ENCODE measurements at regions not wholly inside any gene's neighbourhood (a gene's known extent, or its start where the extent isn't known, plus 50 kb on each side); places are given as distances from the start of the nearest gene placed in this dataset.
A peak's percentile ranks its signal among the peaks of the same experiment; 100 is the strongest.

DNA sequence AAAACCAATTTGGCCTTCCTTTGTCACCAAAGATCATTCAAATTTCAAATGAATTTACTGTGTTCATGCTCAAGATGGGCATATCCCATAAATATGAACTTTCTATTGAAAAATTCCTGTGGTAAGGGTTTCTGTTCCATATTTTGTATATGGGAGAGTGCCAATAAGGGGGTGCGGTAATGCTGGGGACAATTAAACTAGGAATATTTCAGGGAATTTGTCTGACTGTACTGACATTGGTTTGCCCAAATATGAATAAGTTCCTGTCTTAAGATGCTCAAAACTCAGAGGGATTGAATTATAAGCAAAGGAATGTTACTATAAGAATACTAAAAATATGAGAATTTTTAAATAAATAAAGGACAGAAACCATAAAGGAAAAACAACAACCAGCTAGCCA is 553.0 kb upstream of the MARCKS start:
- DNase-seq = no peak

DNA sequence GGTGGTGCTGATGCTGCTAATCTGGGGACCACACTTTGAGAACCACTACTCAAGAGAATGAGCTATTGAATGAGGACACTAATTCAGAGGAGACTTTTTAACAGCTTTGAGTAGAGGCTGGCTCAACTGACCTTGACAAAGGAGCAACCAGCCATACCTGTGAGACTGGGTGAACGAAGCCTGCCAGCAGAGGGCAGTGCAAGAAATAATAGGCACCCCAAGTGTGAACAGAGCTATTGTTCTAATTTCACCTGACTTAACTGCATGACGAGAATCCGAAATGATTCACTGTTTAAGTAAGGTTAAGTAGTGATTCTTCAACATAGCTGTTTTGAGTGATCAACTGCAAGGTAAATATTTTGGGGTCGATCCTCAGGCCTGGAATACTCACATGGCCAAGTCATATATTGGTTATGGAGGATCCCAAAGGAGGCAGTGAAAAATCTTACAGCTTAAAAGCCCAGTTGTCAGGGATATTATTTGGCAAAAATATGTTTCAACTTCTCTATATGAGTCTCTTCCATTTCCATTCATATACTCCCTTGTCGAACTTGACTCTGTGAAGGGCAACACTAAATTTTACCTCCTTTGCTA is 550.5 kb upstream of the MARCKS start:
- peak; percentile 46 for DNase-seq

DNA sequence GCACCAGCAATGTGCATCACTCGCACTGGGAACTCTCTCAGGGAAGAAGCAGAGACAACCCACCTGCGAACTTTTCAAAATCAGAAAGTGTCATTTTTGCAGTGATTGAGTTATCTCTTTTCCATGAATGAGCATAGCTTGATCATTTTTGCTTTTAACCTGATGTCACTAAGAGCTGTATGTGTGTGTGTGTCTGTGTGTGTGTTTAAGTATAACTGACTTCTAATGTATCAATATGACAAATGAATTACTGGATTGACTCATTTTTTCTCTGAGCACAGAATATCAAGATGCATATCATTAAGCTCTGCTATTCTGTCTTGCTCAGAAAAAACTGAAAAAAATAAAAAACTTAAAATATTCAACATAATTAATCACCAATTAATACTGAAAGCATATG is 548.9 kb upstream of the MARCKS start:
- no peak for DNase-seq

DNA sequence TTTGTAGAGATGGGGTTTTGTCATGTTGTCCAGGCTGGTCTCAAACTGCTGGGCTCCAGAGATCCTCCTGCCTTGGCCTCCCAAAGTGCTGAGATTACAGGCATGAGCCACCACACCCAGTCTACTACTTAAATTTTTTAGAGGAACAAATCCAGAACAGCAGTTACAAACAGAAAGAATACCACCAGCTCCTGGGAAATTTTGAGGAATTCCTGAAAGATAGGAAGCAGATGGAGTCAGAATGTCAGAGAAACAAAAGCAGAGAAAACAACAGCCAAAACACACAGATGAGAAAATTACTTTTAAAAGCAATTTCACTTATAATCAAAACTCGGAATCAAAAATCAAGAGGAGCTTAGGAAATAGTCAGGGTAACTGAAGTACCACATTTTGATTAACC is 543.3 kb upstream of the MARCKS start:
- DNase-seq = no peak

DNA sequence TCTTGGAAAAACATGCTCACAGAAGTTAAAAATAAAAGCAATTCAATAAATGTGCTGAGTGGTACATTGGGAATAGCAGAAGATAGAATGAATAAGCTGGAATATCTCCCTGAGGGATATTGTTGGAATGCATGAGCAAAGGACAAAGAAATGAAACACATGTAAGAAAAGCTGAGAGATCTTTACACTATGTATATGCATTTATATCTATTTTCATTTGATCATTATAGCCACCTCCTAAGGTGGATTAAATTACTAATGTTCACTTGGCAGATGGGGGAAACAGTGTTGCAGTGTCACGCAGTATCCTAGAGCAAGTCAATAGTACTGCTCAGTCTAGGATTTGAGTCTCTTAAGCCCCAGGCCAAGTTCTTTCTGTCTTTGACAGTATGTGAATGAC is 542.0 kb upstream of the MARCKS start:
- no peak for DNase-seq

DNA sequence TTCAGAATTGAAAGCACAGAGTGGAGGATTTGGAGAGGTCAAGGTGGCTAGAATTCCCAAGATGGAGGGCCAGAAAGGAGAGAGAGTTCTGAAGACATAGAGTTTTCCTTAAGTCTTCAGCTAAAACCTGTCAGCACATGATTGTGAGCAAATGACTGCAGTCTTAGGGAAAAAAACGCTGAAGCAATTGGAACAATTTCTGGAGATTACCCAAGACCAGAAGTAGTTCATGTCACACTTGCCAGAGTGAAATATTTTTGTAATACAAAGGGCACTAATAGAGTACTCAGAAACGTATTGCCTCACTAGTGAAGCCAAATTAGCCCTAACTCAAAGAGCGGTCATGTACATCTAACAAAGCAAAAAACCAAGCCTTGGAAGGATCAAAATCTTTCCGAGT is 541.3 kb upstream of the MARCKS start:
- DNase-seq = no peak

DNA sequence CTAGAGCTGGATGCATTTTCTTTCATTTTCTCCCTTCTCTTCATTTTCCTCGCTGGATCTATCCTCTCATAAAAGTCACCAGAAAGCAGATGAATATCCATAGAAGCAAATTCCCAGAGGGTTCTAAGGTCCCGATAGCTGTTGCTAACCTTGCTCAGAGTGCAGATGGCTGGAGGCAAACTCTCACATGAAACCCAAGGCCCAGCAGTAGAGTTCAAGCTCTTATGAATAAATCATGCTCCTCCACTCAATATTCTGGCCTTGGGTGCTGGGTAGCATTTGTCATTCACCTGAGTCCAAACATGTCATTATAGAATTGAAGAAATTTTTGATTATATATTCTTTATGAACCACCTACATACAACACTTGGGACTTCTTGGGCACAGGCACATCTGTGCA is 539.7 kb upstream of the MARCKS start:
- DNase-seq = no peak

DNA sequence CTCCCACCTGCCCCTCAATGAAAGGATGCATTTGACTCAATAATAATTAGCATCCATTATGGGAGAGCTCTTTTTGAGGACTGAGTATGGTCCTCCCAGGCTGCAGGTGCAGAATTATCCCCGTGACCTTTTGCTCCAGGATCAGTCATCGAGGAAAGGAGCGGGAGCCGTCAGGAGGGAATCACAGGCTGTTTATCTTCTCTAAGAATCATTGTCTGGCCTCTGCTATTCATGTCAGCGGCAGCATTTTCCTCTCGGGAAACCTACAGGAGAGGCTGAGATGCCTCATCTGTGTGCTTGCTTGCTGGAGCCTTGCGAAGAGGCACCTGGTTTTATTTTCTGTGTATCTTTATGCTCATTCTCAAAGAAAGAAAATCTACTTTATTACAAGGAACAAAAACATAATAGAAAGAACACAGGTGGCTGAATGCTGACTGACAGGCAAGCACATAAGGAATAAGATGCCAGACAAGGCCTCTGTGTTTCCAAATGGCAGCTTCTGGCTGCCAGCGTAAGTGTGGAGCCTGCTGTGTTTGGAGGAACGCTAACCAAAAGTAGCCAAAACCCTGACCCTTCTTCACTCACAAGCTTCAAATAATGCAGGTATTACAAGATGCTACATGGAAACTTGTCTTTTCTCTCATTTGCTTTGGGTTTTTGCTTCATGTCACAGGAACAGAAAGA is 539.1 kb upstream of the MARCKS start:
- no peak for DNase-seq

GRCh38 chr6:113318575-113318917 is 538.6 kb upstream of the MARCKS start:
- peak; percentile 21 for DNase-seq

DNA sequence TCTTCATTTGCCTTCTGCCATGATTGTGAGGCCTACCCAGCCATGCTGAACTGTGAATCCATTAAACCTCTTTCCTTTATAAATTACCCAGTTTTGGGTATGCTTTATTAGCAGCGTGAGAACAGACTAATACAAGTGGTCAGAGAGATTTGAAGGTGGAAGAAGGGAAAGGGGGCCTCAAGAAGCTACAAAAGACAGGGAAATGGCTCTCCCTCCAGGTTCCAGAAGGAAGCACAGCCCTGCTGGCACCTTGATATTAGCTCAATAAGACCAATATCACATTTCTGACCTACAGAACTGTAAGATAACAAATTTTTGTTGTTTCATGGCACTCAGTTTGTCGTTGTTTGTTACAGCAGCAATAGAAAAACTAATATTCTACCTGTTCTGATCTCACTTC is 536.5 kb upstream of the MARCKS start:
- DNase-seq = no peak

DNA sequence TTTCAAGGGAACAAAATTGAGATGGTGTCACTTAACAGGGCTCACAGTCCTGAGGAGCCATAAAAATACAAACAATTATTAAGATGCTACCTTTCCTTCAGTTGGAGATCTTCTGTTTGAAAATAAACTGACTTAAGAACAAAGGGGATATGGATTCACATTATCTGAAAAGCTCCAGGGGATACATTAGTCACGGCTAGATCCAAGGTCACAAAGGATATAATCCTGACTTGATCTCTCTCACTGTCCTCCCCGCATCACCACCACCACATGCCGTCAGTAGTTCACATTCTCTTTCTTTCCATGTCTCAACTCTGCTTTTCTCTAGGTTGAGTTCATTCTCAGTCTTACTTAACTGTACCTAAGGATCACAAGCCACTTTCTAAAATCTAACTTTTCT is 530.4 kb upstream of the MARCKS start:
- DNase-seq = no peak

GRCh38 chr6:113328886-113329381 is 528.2 kb upstream of the MARCKS start:
- DNase-seq = no peak

DNA sequence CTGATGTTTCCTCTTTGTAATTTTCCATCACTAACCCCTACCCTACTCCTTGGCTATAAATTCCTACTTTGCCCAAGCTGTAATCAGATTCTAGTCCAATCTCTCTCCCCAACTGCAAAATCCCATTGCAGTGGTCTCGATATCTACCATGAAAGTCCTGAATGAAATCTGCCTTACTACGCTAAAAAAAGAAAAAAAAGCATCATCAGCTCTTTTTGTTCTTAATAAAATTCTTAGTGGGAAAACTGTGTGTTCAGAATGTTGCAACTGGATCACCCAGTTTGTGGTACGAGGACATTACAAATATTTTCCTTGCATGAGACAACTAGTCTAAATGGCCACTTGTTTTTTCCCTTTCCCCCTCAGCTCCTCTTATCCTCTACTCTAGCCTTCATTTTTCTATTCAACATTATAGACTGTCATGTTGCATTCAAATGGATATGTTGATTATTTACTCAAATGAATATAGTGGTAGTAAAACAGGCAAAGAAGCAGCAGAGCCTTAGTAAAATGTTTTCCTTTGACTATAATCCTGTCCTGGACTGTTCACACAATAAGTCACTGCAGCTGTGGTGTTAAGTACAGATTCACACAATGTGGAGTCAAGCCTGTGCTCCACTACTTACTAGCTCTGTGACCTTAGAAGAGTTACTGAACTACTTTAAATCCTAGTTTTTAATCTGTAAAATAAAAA is 527.1 kb upstream of the MARCKS start:
- DNase-seq = no peak

GRCh38 chr6:113330636-113330946 is 526.6 kb upstream of the MARCKS start:
- no peak for DNase-seq

GRCh38 chr6:113331021-113331420 is 526.1 kb upstream of the MARCKS start:
- no peak for DNase-seq

- no peak for DNase-seq
These were observed 518.5 kb upstream of the MARCKS start for GRCh38 chr6:113338644-113339043.

DNA sequence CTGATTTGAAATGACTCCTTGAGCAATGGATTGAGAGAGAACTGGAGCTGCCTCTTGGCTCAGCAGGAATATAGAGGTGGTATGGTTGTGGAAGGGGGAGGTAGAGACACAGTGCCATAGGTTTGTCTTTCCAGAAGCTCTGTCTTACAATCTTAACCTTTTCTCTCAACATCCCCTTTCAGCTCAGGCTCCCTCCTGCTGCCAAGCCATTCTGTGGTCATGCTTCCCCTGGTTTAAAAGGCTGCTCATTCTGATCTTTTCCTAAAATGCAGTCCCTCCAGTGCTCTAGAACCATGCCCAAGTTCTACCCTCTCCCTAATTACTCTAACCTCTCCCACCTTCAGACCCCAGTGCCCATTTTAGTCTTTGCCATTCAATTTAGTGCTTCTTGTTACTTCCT is 517.9 kb upstream of the MARCKS start:
- DNase-seq = no peak

DNA sequence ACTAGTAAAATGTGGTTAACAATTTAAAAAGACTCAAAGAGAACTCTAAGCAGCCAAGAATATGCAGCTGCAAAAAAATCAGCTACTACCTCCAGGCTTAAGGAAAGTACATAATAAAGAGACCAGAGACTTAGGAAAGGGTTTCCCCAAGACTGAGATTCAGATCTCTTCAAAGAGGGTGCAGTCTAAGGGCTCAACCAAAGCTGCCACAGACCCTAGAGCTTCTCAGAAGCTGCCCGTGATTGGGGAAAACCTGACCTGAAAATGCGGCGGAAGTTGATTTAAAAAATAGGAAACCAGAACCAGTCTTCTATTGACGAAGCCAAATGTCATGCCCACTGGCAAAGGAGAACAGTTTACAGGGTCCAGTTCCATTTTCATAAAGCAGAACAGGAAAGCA is 516.8 kb upstream of the MARCKS start:
- DNase-seq = no peak

DNA sequence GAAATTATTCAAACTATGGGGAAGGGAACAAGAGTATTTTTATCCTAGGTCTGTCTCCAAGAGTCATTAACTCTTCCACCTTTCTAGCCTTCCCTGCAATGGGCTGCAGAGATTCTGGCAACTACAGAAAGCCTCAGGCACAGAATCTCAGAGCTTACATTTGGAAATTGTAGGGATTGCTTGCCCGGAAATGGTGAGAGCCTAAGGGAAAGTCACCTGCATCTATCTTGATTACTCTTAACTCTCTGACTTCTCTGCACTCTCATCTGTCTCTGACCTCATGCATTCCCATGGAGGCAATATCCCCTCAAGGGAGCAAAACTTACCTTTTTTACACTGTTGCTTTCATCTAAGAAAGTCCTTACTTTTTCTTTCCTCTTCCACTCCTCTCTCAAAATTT is 513.2 kb upstream of the MARCKS start:
- DNase-seq = no peak

GRCh38 chr6:113344969-113345368 is 512.2 kb upstream of the MARCKS start:
- DNase-seq = no peak

- DNase-seq = no peak
These were observed 509.7 kb upstream of the MARCKS start for GRCh38 chr6:113347436-113347835.

DNA sequence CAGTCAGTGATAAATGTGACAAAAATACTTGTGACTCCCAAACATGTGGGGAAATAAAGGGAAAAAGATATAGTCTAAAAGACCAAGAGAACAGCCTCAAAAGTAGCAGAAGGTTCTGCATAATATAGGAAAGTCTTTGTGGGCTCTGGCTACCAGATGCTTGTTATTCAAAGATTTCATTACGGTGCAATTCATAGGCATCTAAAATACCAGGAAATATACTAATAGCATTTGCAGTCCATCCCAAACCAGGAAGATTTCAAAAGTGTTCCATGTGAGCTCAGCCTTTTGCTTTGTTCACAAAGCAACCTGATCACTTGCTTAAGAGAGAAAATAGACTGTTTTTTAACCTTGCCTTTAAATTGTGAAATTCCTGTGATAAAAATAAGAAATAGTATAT is 506.7 kb upstream of the MARCKS start:
- DNase-seq = no peak

DNA sequence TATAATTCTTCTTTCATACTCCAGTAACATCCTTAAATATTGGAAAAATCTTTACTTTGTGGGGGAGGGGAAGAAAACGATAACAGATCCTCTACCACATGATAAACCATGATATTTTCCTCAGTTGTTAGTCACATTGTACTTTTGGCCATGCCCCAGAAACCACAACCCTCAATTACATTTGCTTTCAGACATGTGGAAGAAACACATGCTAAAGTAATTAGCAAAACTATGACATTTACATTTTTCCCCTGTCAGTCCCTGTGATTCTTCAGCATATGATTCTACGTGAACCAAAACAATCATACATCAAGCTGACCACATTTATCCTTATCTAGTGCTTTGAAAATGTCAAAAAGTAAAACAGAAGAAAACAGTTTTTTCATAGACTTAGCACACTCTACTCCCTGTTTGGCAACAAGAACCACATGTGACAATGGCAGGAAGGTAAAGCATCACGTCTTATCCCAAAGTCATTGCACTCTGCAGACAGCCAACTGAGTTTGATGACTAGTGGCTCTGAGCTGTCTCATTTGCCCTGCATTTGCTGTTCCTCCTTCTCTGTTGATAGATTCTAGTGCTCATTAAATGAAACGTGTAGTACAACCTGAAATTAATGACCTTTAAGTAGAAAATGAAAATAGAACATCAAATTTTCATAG is 505.8 kb upstream of the MARCKS start:
- DNase-seq = no peak
